ENCODE measurements at regions not wholly inside any gene's neighbourhood (a gene's known extent, or its start where the extent isn't known, plus 50 kb on each side); places are given as distances from the start of the nearest gene placed in this dataset.

DNA sequence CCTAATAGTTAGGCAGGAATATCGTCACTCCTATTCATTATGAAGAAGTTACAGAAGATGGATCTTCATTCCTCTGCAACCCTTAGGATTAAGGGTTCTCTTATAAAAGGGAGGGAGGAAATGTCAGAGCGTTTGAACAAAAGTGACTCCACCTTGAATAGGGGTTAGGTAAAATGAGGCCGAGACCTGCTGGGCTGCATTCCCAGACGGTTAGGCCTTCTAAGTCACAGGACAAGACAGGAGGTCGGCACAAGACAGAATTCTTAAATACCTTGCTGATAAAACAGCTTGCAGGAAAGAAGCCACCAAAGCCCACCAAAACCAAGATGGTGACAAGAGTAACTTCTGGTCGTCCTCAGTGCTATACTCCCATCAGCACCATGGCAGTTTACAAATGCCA lies 147.6 kb downstream of the CDCA7 start:
- TF ChIP-seq, protein P1, sequence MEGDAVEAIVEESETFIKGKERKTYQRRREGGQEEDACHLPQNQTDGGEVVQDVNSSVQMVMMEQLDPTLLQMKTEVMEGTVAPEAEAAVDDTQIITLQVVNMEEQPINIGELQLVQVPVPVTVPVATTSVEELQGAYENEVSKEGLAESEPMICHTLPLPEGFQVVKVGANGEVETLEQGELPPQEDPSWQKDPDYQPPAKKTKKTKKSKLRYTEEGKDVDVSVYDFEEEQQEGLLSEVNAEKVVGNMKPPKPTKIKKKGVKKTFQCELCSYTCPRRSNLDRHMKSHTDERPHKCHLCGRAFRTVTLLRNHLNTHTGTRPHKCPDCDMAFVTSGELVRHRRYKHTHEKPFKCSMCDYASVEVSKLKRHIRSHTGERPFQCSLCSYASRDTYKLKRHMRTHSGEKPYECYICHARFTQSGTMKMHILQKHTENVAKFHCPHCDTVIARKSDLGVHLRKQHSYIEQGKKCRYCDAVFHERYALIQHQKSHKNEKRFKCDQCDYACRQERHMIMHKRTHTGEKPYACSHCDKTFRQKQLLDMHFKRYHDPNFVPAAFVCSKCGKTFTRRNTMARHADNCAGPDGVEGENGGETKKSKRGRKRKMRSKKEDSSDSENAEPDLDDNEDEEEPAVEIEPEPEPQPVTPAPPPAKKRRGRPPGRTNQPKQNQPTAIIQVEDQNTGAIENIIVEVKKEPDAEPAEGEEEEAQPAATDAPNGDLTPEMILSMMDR (IDR thresholded peaks at IDR 0.05), result no peak
- no peak for TF ChIP-seq POLR2A (IDR thresholded peaks at IDR 0.05)
